Neural progenitor cell (in vitro differentiated cells): ENCODE measurements at regions not wholly inside any gene's neighbourhood (a gene's known extent, or its start where the extent isn't known, plus 50 kb on each side); places are given as distances from the start of the nearest gene placed in this dataset.

ENCODE experiments used
- DNase-seq: peaks from one replicate; pipeline ENCODE4 v3.0.0-alpha.2; 2016; ENCODE audit warnings: low spot score
- H2AFZ ChIP-seq: fragments of 200-600 bp; sonication (generic); replicated peaks from 2 replicates; pipeline ENCODE4 v1.6.1; 2016; ENCODE audit warnings: antibody characterized with exemption
- H3F3A ChIP-seq: fragments of 200-600 bp; sonication (generic); 2 replicates; pipeline ENCODE4 v1.6.1; 2016; ENCODE audit warnings: antibody characterized with exemption, low read depth
- H3K27ac ChIP-seq: fragments of 200-600 bp; sonication (generic); 2 replicates; pipeline ENCODE4 v1.5.1; 2016; ENCODE audit warnings: mild to moderate bottlenecking
- H3K27me3 ChIP-seq: fragments of 200-600 bp; sonication (generic); 2 replicates; pipeline ENCODE4 v1.6.1; 2016; ENCODE audit warnings: mild to moderate bottlenecking, moderate library complexity
- H3K36me3 ChIP-seq: fragments of 200-600 bp; sonication (generic); 2 replicates; pipeline ENCODE4 v1.5.1; 2016
- H3K4me1 ChIP-seq: fragments of 200-600 bp; sonication (generic); 2 replicates; pipeline ENCODE4 v1.6.1; 2016; ENCODE audit warnings: mixed run types
- H3K4me2 ChIP-seq: fragments of 200-600 bp; sonication (generic); 2 replicates; pipeline ENCODE4 v1.6.1; 2016
- H3K4me3 ChIP-seq: fragments of 200-600 bp; sonication (generic); 2 replicates; pipeline ENCODE4 v1.5.1; 2016
- H3K79me2 ChIP-seq: fragments of 200-600 bp; sonication (generic); 2 replicates; pipeline ENCODE4 v1.6.1; 2016; ENCODE audit warnings: low read depth
- H3K9ac ChIP-seq: fragments of 200-600 bp; sonication (generic); 2 replicates; pipeline ENCODE4 v1.6.1; 2016
- H3K9me3 ChIP-seq: fragments of 200-600 bp; sonication (generic); 2 replicates; pipeline ENCODE4 v1.5.1; 2016; ENCODE audit warnings: low read depth
- H4K20me1 ChIP-seq: fragments of 200-600 bp; sonication (generic); 2 replicates; pipeline ENCODE4 v1.6.1; 2016; ENCODE audit warnings: low read depth
- H3K27ac Mint-ChIP-seq: 3 replicates; pipeline ENCODE4 v1.8.0; 2021; ENCODE audit warnings: mixed read lengths
- H3K27me3 Mint-ChIP-seq: 2 replicates; pipeline ENCODE4 v1.8.0; 2022; ENCODE audit warnings: low read depth, mild to moderate bottlenecking, inconsistent platforms, moderate library complexity, mixed read lengths; ENCODE audit not compliant: insufficient read depth
- H3K36me3 Mint-ChIP-seq: 3 replicates; pipeline ENCODE4 v1.8.0; 2021; ENCODE audit warnings: mixed read lengths
- H3K4me1 Mint-ChIP-seq: 3 replicates; pipeline ENCODE4 v1.8.0; 2021; ENCODE audit warnings: mixed read lengths
- H3K4me3 Mint-ChIP-seq: 3 replicates; pipeline ENCODE4 v1.8.0; 2021; ENCODE audit warnings: mild to moderate bottlenecking, moderate library complexity, mixed read lengths
- H3K9me3 Mint-ChIP-seq: 3 replicates; pipeline ENCODE4 v1.8.0; 2020; ENCODE audit warnings: mixed read lengths
- CTCF ChIP-seq: fragments of 200-600 bp; sonication (generic); IDR thresholded peaks from 2 replicates; pipeline ENCODE4 v1.5.1; 2017; ENCODE audit warnings: antibody characterized with exemption, mild to moderate bottlenecking
- EZH2 ChIP-seq: fragments of 200-600 bp; sonication (generic); IDR thresholded peaks from 2 replicates; pipeline ENCODE4 v1.6.1; 2017; ENCODE audit warnings: antibody characterized with exemption, mild to moderate bottlenecking, moderate library complexity
- EZH2phosphoT487 ChIP-seq: fragments of 200-600 bp; sonication (generic); IDR thresholded peaks from 2 replicates; pipeline ENCODE4 v1.6.1; 2017; ENCODE audit warnings: antibody characterized with exemption

DNA sequence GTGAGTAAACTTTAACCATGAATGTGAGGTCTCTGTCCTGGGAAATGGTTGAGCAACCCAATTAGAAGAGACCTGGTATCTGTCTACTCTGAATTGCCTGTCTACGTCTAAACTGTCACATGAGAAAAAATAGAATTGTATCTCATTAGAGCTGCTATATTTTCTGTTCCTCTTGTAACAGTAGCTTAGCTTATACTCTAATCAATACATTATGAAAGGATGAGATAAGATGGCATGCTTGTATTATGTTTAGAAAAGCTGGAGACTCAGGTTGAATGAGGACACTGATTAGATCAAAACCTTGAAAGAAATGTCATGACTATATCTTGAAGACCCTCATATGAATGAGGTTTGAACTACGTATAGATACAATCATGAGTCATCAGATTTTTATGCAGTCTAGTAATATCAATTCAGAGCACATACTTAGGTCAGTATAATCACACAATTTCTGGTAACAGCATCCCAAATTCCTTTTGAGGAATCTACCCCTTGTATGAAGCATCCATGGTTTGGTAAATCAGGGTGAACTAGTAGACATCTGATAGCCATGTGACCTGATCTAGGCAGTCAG lies 561.5 kb upstream of the CHORDC1 start:
- Histone ChIP-seq H3K9me3 (no peaks in the 10 kb centered on the region), H3K27me3 (no peaks in the 10 kb centered on the region), H3F3A (no peaks in the 10 kb centered on the region), H3K4me1 (no peaks in the 10 kb centered on the region), H3K36me3 (no peaks in the 10 kb centered on the region), H3K79me2 (no peaks in the 10 kb centered on the region), H3K9ac (no peak overlapping the region), H3K4me2 (no peak overlapping the region), H4K20me1 (no peaks in the 10 kb centered on the region), H3K27ac (no peak overlapping the region), H3K4me3 (no peak overlapping the region), H2AFZ (no peak overlapping the region)
- no peaks in the 10 kb centered on the region for H3K36me3 Mint-ChIP-seq
- H3K27me3 Mint-ChIP-seq, result peaks cover 2% of the 10 kb centered on the region
- TF ChIP-seq EZH2 (no peak), EZH2phosphoT487 (no peak)
- no peak overlapping the region for H3K4me3 Mint-ChIP-seq
- no peak overlapping the region for H3K27ac Mint-ChIP-seq
- H3K4me1 Mint-ChIP-seq, result no peaks in the 10 kb centered on the region
- no peaks in the 10 kb centered on the region for H3K9me3 Mint-ChIP-seq
- DNase-seq, result no peak

GRCh38 chr11:90783111-90783510 lies 560.3 kb upstream of the CHORDC1 start:
- no peaks in the 10 kb centered on the region for H3K4me1 ChIP-seq
- DNase-seq, result no peak
- H3K27ac ChIP-seq, result no peak overlapping the region
- H3K9ac ChIP-seq, result no peak overlapping the region
- Mint-ChIP-seq H3K36me3 (no peaks in the 10 kb centered on the region), H3K9me3 (no peaks in the 10 kb centered on the region), H3K27me3 (peaks cover 3% of the 10 kb centered on the region), H3K4me3 (no peak overlapping the region), H3K4me1 (no peaks in the 10 kb centered on the region), H3K27ac (no peak overlapping the region)
- no peaks in the 10 kb centered on the region for H3K79me2 ChIP-seq
- no peak overlapping the region for H3K4me2 ChIP-seq
- H3K9me3 ChIP-seq, result no peaks in the 10 kb centered on the region
- no peak overlapping the region for H3K4me3 ChIP-seq
- no peaks in the 10 kb centered on the region for H3K36me3 ChIP-seq
- no peak for TF ChIP-seq EZH2phosphoT487
- no peak for TF ChIP-seq EZH2
- TF ChIP-seq CTCF, result no peak
- no peaks in the 10 kb centered on the region for H3K27me3 ChIP-seq
- H4K20me1 ChIP-seq, result no peaks in the 10 kb centered on the region
- H2AFZ ChIP-seq, result no peak overlapping the region
- no peaks in the 10 kb centered on the region for H3F3A ChIP-seq

GRCh38 chr11:90779098-90779497 lies 556.2 kb upstream of the CHORDC1 start:
- H3K27ac ChIP-seq, result no peak overlapping the region
- H3K4me3 ChIP-seq, result no peak overlapping the region
- H3K4me1 ChIP-seq, result peaks cover 4% of the 10 kb centered on the region
- no peaks in the 10 kb centered on the region for H3K27me3 ChIP-seq
- peaks cover 8% of the 10 kb centered on the region for H3K9me3 Mint-ChIP-seq
- no peak overlapping the region for H3K27ac Mint-ChIP-seq
- H3K4me2 ChIP-seq, result no peak overlapping the region
- no peaks in the 10 kb centered on the region for H4K20me1 ChIP-seq
- DNase-seq, result no peak
- no peak overlapping the region for H3K9ac ChIP-seq
- H3K36me3 ChIP-seq, result no peaks in the 10 kb centered on the region
- peaks cover 5% of the 10 kb centered on the region for H3K4me1 Mint-ChIP-seq
- H3F3A ChIP-seq, result peaks cover 6% of the 10 kb centered on the region
- H3K79me2 ChIP-seq, result no peaks in the 10 kb centered on the region
- H3K9me3 ChIP-seq, result peaks cover 7% of the 10 kb centered on the region
- no peak overlapping the region for H3K4me3 Mint-ChIP-seq
- no peaks in the 10 kb centered on the region for H3K36me3 Mint-ChIP-seq
- TF ChIP-seq EZH2phosphoT487, result no peak
- no peak for TF ChIP-seq CTCF
- no peak for TF ChIP-seq EZH2
- H3K27me3 Mint-ChIP-seq, result peaks cover 3% of the 10 kb centered on the region
- H2AFZ ChIP-seq, result no peak overlapping the region

DNA sequence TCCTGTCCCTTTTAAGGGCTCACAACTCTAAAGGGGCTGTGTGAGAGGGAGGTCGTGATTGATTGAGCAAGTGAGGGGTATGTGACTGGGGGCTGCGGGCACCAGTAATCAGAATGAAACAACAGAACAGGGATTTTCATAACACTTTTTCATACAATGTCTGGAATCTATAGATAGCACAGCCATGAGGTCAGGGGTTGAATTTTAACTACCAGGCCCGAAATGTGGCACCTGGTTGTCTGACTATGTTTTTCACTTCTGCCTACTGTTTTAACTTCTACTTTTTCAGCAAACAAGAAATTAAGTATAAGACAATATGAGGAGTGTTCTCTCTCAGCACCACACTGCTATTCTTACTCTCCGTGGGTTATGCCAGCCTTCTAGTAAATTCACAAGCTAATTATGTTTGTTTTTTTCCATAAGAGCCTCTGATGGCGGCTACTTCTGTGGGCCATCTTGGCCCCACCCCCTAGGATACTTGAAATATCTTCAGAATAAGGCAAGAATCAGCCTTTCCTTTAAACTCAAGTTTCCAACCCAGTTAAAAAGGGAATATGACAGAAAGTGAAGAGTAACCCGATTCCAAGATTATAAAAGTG lies 552.8 kb upstream of the CHORDC1 start:
- Histone ChIP-seq H3K4me1 (peaks cover 4% of the 10 kb centered on the region), H3K9ac (no peak overlapping the region), H3K27ac (no peak overlapping the region), H3F3A (peaks cover 6% of the 10 kb centered on the region), H3K36me3 (no peaks in the 10 kb centered on the region), H2AFZ (no peak overlapping the region), H4K20me1 (no peaks in the 10 kb centered on the region), H3K4me2 (no peak overlapping the region), H3K79me2 (no peaks in the 10 kb centered on the region), H3K9me3 (peaks cover 7% of the 10 kb centered on the region), H3K4me3 (no peak overlapping the region), H3K27me3 (no peaks in the 10 kb centered on the region)
- no peak for DNase-seq
- no peaks in the 10 kb centered on the region for H3K36me3 Mint-ChIP-seq
- H3K4me3 Mint-ChIP-seq, result peak overlapping the region; percentile 8
- H3K27ac Mint-ChIP-seq, result no peak overlapping the region
- peaks cover 5% of the 10 kb centered on the region for H3K4me1 Mint-ChIP-seq
- TF ChIP-seq EZH2phosphoT487, result no peak
- TF ChIP-seq EZH2, result no peak
- TF ChIP-seq CTCF, result no peak
- H3K27me3 Mint-ChIP-seq, result peaks cover 3% of the 10 kb centered on the region
- H3K9me3 Mint-ChIP-seq, result peaks cover 10% of the 10 kb centered on the region
